HepG2 (cell line): ENCODE measurements at regions not wholly inside any gene's neighbourhood (a gene's known extent, or its start where the extent isn't known, plus 50 kb on each side); places are given as distances from the start of the nearest gene placed in this dataset.

Experiments used
- ATAC-seq: fragments of 200-7000 bp; cut with Tn5 transposase; 3 replicates; pipeline ENCODE4 v1.9.1; 2020; ENCODE audit warnings: mild to moderate bottlenecking, moderate library complexity
- BruUV-seq: library from RNA; stranded (reverse); fragments of 400-500 nt; replicated peaks from 2 replicates; lab custom pipeline; 2021; lab: Mats Ljungman, UMichigan
- CTCF ChIA-PET: fragments of 300-600 bp; formaldehyde crosslinking; extraction: SDS; loops from one replicate; lab custom pipeline; 2021; ENCODE audit warnings: low total read pairs, inconsistent platforms, low intra/inter-chr PET ratio; lab: Yijun Ruan, JAX
- POLR2A ChIA-PET: fragments of 350-600 bp; sonication (Branson Sonifier 250); formaldehyde crosslinking; loops from one replicate; lab custom pipeline; 2020; ENCODE audit warnings: antibody characterized with exemption, inconsistent platforms; lab: Yijun Ruan, JAX
- DNase-seq: peaks from one replicate; pipeline ENCODE4 v3.0.0-alpha.2; 2015; ENCODE audit warnings: low spot score
- FAIRE-seq: peaks from 3 replicates; lab custom pipeline; 2011; peaks lifted over from hg19 to GRCh38; lab: Jason Lieb, UNC
- H2AFZ ChIP-seq: one replicate; pipeline ENCODE4 v1.6.1; 2011; ENCODE audit warnings: low read length, inconsistent platforms
- H3K27ac ChIP-seq: fragments of 300-600 bp; 3 replicates; pipeline ENCODE4 v1.8.0; 2011; ENCODE audit warnings: mixed run types, mild to moderate bottlenecking, mixed read lengths, low read length, inconsistent platforms; ENCODE audit not compliant: insufficient read depth; ENCODE audit errors: extremely low read length
- H3K27me3 ChIP-seq, 2 experiments: fragments of 200-600 bp in 1 of 2; 2 replicates in 1 of 2; 3 replicates in 1 of 2; pipeline versions ENCODE4 v1.6.0 to v1.8.0; 2011; ENCODE audit warnings: low read length in 2 of 2, mild to moderate bottlenecking in 2 of 2, moderate library complexity in 2 of 2, inconsistent platforms in 1 of 2; ENCODE audit not compliant: insufficient read depth in 2 of 2, control insufficient read depth in 1 of 2
- H3K36me3 ChIP-seq, 2 experiments: fragments of 200-600 bp in 1 of 2; replicated peaks in 1 of 2; 2 replicates in 1 of 2; 3 replicates in 1 of 2; pipeline versions ENCODE4 v1.5.1 to v1.8.0; 2011; ENCODE audit warnings: low read length in 2 of 2, inconsistent platforms in 1 of 2; ENCODE audit not compliant: insufficient read depth in 2 of 2, control insufficient read depth in 1 of 2
- H3K4me1 ChIP-seq: 2 replicates; pipeline ENCODE4 v1.5.1; 2012; ENCODE audit warnings: low read length, inconsistent platforms; ENCODE audit not compliant: insufficient read depth
- H3K4me2 ChIP-seq: 2 replicates; pipeline ENCODE4 v1.6.0; 2011; ENCODE audit warnings: low read depth, low read length, inconsistent platforms
- H3K4me3 ChIP-seq, 3 experiments: fragments of 200-600 bp in 1 of 3; sonication (generic), shearing (Covaris generic) in 1 of 3; replicated peaks in 1 of 3; 2 replicates each; pipeline ENCODE4 v1.5.1; 2011 to 2016; ENCODE audit warnings: low read length in 3 of 3, inconsistent platforms in 2 of 3, low read depth in 2 of 3, mild to moderate bottlenecking in 2 of 3, control low read depth in 1 of 3, mixed read lengths in 1 of 3; ENCODE audit not compliant: insufficient read depth in 1 of 3
- H3K79me2 ChIP-seq: one replicate; pipeline ENCODE4 v1.6.1; 2011; ENCODE audit warnings: low read length, inconsistent platforms; ENCODE audit not compliant: insufficient read depth
- H3K9ac ChIP-seq: 2 replicates; pipeline ENCODE4 v1.6.0; 2011; ENCODE audit warnings: mild to moderate bottlenecking, low read depth, low read length, inconsistent platforms; ENCODE audit not compliant: insufficient read depth
- H3K9me3 ChIP-seq: 2 replicates; pipeline ENCODE4 v1.5.1; 2012; ENCODE audit warnings: mild to moderate bottlenecking, low read length
- H4K20me1 ChIP-seq: 2 replicates; pipeline ENCODE4 v1.6.0; 2011; ENCODE audit warnings: inconsistent platforms, mild to moderate bottlenecking, low read length, moderate library complexity; ENCODE audit not compliant: insufficient read depth
- AGO2 ChIP-seq: fragments of 200-400 bp; formaldehyde crosslinking; optimal IDR thresholded peaks from 2 replicates; pipeline ENCODE3; 2017; ENCODE audit warnings: mild to moderate bottlenecking, low read depth, low read length, moderate library complexity
- ATF7-NPFF ChIP-seq: sonication (generic); formaldehyde crosslinking; IDR thresholded peaks from 2 replicates; pipeline ENCODE4 v1.8.1; 2023; ENCODE audit warnings: mild to moderate bottlenecking, low read depth, missing genetic modification reagents, moderate library complexity
- ESRRA ChIP-seq: sonication (generic); formaldehyde crosslinking; IDR thresholded peaks from 2 replicates; pipeline ENCODE4 v1.5.1; 2020; ENCODE audit warnings: mild to moderate bottlenecking, low read depth, missing genetic modification reagents
- HCFC1 ChIP-seq: fragments of 150-350 bp; IDR thresholded peaks from 2 replicates; pipeline ENCODE4 v1.6.1; 2014; ENCODE audit warnings: low read depth, low read length
- KDM5B ChIP-seq: sonication (generic); formaldehyde crosslinking; IDR thresholded peaks from 2 replicates; pipeline ENCODE4 v1.4.0; 2020; ENCODE audit warnings: missing genetic modification reagents, mild to moderate bottlenecking, borderline replicate concordance
- KMT2A ChIP-seq: sonication (generic); formaldehyde crosslinking; IDR thresholded peaks from 2 replicates; pipeline ENCODE4 v1.4.0; 2020; ENCODE audit warnings: missing genetic modification reagents
- MED1 ChIP-seq: sonication (generic); formaldehyde crosslinking; IDR thresholded peaks from 2 replicates; pipeline ENCODE4 v1.4.0; 2020; ENCODE audit warnings: missing genetic modification reagents
- PAWR ChIP-seq: sonication (generic); formaldehyde crosslinking; IDR thresholded peaks from 2 replicates; pipeline ENCODE4 v1.4.0; 2020; ENCODE audit warnings: missing genetic modification reagents, mild to moderate bottlenecking, borderline replicate concordance
- SMARCE1 ChIP-seq: fragments of 450-650 bp; IDR thresholded peaks from 2 replicates; pipeline ENCODE4 v1.6.1; 2017; ENCODE audit warnings: borderline replicate concordance
- SMC3 ChIP-seq: IDR thresholded peaks from 2 replicates; pipeline ENCODE4 v1.6.1; 2011; ENCODE audit warnings: low read length, improper control_type of control experiment
- SNAPC2 ChIP-seq: sonication (generic); formaldehyde crosslinking; IDR thresholded peaks from 2 replicates; pipeline ENCODE4 v1.8.1; 2022; ENCODE audit warnings: mild to moderate bottlenecking, missing genetic modification reagents
- TBL1XR1 ChIP-seq: fragments of 150-350 bp; IDR thresholded peaks from 2 replicates; pipeline ENCODE4 v1.6.1; 2014; ENCODE audit warnings: borderline replicate concordance, low read length; ENCODE audit not compliant: partially characterized antibody
- ZNF225 ChIP-seq: sonication (generic); formaldehyde crosslinking; IDR thresholded peaks from 2 replicates; pipeline ENCODE4 v1.4.0; 2020; ENCODE audit warnings: mild to moderate bottlenecking, missing genetic modification reagents
- WGBS: methylation state at CpG from one replicate; pipeline ENCODE4 v1.1.6; 2017; ENCODE audit warnings: low lambda C conversion rate; 5-methylcytosine and 5-hydroxymethylcytosine counted together
- in situ Hi-C: cut with HindIII; loops from 2 replicates; pipeline ENCODE4 v1.10.0; 2017; ENCODE audit warnings: low pct_unique_long_range_greater_than_20kb; ENCODE audit not compliant: extremely low pct_ligation_motif_present
- intact Hi-C: fragments of 100-400 bp; cut with micrococcal nuclease; formaldehyde crosslinking; loops from one replicate; pipeline ENCODE4 v1.10.0; 2022; ENCODE audit not compliant: unreplicated experiment
- TF ChIP-seq, protein P1 (sequence below): IDR thresholded peaks from 2 replicates; pipeline ENCODE4 v1.6.1; 2016
- TF ChIP-seq, protein P2 (sequence below): sonication (generic); formaldehyde crosslinking; IDR thresholded peaks from 2 replicates; pipeline ENCODE4 v1.8.1; 2023; ENCODE audit warnings: mild to moderate bottlenecking, missing genetic modification reagents, borderline replicate concordance
- TF ChIP-seq, protein P3 (sequence below): sonication (generic); formaldehyde crosslinking; IDR thresholded peaks from 2 replicates; pipeline ENCODE4 v1.4.0; 2020; ENCODE audit warnings: missing genetic modification reagents

DNA sequence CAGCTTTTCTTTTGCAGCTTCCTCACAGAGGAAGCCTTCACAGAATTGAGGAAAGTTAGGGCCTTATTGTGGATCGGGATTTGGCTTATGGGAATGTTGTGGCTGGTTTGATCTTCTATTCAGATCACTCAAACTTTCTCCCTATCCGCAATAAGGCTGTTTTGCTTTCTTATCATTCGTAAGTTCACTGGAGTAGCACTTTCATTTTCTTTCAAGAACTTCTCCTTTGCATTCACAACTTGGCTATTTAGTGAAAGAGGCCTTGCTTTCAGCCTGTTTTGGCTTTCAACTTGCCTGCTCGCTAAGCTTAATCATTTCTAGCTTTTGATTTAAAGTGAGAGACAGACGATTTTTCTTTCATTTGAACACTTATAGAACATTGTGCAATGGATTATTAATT lies 181.9 kb upstream of the B3GALT2 start (continued):
- TF ChIP-seq, protein P1, sequence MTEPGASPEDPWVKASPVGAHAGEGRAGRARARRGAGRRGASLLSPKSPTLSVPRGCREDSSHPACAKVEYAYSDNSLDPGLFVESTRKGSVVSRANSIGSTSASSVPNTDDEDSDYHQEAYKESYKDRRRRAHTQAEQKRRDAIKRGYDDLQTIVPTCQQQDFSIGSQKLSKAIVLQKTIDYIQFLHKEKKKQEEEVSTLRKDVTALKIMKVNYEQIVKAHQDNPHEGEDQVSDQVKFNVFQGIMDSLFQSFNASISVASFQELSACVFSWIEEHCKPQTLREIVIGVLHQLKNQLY = no peak
- TF ChIP-seq ATF7-NPFF (CRISPR knock-in tag) (no peak), ZNF225 (CRISPR knock-in tag) (no peak), SMARCE1 (no peak), SMC3 (no peak)

DNA sequence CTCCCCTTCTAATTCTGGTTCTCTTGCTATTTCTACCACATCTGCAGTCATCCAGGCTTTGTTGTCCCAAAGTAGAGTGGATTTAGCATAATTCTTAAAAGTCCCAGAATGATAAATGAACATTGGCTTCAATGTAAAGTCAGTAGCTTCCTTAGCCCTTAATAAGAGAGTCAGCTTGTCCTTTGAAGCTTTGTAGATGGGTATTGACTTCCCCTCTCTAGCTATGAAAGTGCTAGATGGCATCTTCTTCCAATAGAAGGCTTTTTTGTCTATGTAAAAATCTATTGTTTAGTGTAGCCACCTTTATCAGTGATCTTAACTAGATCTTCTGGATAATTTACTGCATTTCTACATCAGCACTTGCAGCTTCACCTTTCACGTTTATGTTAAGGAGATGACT lies 181.4 kb upstream of the B3GALT2 start:
- TF ChIP-seq KDM5B (no peak), PAWR (CRISPR knock-in tag) (no peak), KMT2A (CRISPR knock-in tag) (no peak), HCFC1 (no peak), MED1 (CRISPR knock-in tag) (no peak), SNAPC2 (no peak), TBL1XR1 (no peak), AGO2 (no peak), ESRRA (no peak)
- TF ChIP-seq, protein P2, sequence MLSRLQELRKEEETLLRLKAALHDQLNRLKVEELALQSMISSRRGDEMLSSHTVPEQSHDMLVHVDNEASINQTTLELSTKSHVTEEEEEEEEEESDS = no peak
- TF ChIP-seq, protein P3, sequence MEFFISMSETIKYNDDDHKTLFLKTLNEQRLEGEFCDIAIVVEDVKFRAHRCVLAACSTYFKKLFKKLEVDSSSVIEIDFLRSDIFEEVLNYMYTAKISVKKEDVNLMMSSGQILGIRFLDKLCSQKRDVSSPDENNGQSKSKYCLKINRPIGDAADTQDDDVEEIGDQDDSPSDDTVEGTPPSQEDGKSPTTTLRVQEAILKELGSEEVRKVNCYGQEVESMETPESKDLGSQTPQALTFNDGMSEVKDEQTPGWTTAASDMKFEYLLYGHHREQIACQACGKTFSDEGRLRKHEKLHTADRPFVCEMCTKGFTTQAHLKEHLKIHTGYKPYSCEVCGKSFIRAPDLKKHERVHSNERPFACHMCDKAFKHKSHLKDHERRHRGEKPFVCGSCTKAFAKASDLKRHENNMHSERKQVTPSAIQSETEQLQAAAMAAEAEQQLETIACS (CRISPR knock-in tag) = no peak
- TF ChIP-seq, all 625 proteins: peak for 0
- Histone ChIP-seq H2AFZ (no peak overlapping the region), H3K27ac (no peak overlapping the region), H3K4me2 (no peak overlapping the region), H3K79me2 (no peaks in the 10 kb centered on the region), H3K4me1 (no peaks in the 10 kb centered on the region), H3K4me3 (no peak overlapping the region), H3K27me3 (no peaks in the 10 kb centered on the region), H3K36me3 (no peaks in the 10 kb centered on the region), H4K20me1 (no peaks in the 10 kb centered on the region), H3K9ac (no peak overlapping the region), H3K9me3 (no peaks in the 10 kb centered on the region)
- POLR2A ChIA-PET = no interaction called here
- in situ Hi-C loops (no loop called here), intact Hi-C loops (no loop called here)
- ATAC-seq (no peak), DNase-seq (no peak), FAIRE-seq (no peak)
- no TSS peak for BruUV-seq
- WGBS = 0% methylated on average over 1 of the region's 1 CpG
- CTCF ChIA-PET = no interaction called here
